DND-41 (cell line): ENCODE measurements at regions not wholly inside any gene's neighbourhood (a gene's known extent, or its start where the extent isn't known, plus 50 kb on each side); places are given as distances from the start of the nearest gene placed in this dataset.

ENCODE experiments used
- ATAC-seq: fragments of 200-7000 bp; cut with Tn5 transposase; 3 replicates; pipeline ENCODE4 v1.9.1; 2021; ENCODE audit warnings: low read depth; ENCODE audit not compliant: insufficient read depth
- DNase-seq: peaks from one replicate; pipeline ENCODE4 v3.0.0-alpha.2; 2020
- H2AFZ ChIP-seq: 2 replicates; pipeline ENCODE4 v1.6.0; 2012; ENCODE audit warnings: low read depth, low read length
- H3K27ac ChIP-seq: 2 replicates; pipeline ENCODE4 v1.5.1; 2012; ENCODE audit warnings: low read length, inconsistent platforms
- H3K27me3 ChIP-seq: fragments of 200-600 bp; sonication (generic); 2 replicates; pipeline ENCODE4 v1.6.0; 2012; ENCODE audit warnings: low read length, mild to moderate bottlenecking, inconsistent platforms; ENCODE audit not compliant: insufficient read depth, poor library complexity
- H3K36me3 ChIP-seq: 2 replicates; pipeline ENCODE4 v1.5.1; 2012; ENCODE audit warnings: low read length, inconsistent platforms; ENCODE audit not compliant: insufficient read depth
- H3K4me1 ChIP-seq: 2 replicates; pipeline ENCODE4 v1.5.1; 2012; ENCODE audit warnings: mild to moderate bottlenecking, low read length; ENCODE audit not compliant: insufficient read depth
- H3K4me2 ChIP-seq: 2 replicates; pipeline ENCODE4 v1.6.0; 2012; ENCODE audit warnings: mild to moderate bottlenecking, moderate library complexity, low read length, inconsistent platforms; ENCODE audit not compliant: insufficient read depth
- H3K4me3 ChIP-seq, 2 experiments: fragments of 200-600 bp in 1 of 2; shearing (Covaris generic) in 1 of 2; 2 replicates each; pipeline ENCODE4 v1.5.1; 2012 to 2016; ENCODE audit warnings: inconsistent platforms in 2 of 2, low read length in 2 of 2, mild to moderate bottlenecking in 2 of 2, low read depth in 1 of 2, moderate library complexity in 1 of 2
- H3K79me2 ChIP-seq: 2 replicates; pipeline ENCODE4 v1.6.0; 2012; ENCODE audit warnings: low read length, inconsistent platforms; ENCODE audit not compliant: insufficient read depth
- H3K9ac ChIP-seq: 2 replicates; pipeline ENCODE4 v1.6.0; 2012; ENCODE audit warnings: low read depth, mild to moderate bottlenecking, inconsistent platforms, low read length, moderate library complexity
- H3K9me3 ChIP-seq: 2 replicates; pipeline ENCODE4 v1.5.1; 2012; ENCODE audit warnings: low read length, moderate library complexity, mild to moderate bottlenecking, inconsistent platforms; ENCODE audit not compliant: insufficient read depth, severe bottlenecking
- H4K20me1 ChIP-seq: 2 replicates; pipeline ENCODE4 v1.6.0; 2012; ENCODE audit warnings: low read length; ENCODE audit not compliant: insufficient read depth
- CTCF ChIP-seq: IDR thresholded peaks from 2 replicates; pipeline ENCODE4 v1.5.1; 2012; ENCODE audit warnings: borderline replicate concordance, low read length, moderate library complexity, mild to moderate bottlenecking; ENCODE audit not compliant: poor library complexity, severe bottlenecking; ENCODE audit errors: extremely low read depth
- EZH2 ChIP-seq: IDR thresholded peaks from 3 replicates; pipeline ENCODE4 v1.6.1; 2012; ENCODE audit warnings: borderline replicate concordance, low read depth, mild to moderate bottlenecking, moderate library complexity, low read length, inconsistent platforms; ENCODE audit not compliant: severe bottlenecking

GRCh38 chr1:38561110-38561509 is 298.5 kb downstream of the RRAGC start:
- no peak overlapping the region for H3K4me3 ChIP-seq
- no peak overlapping the region for H2AFZ ChIP-seq
- no peak for ATAC-seq
- 0 out of 2 replicates have a peak overlapping the region, but pooled peaks have one; percentile 63 for H3K4me2 ChIP-seq
- H4K20me1 ChIP-seq, result peaks cover 70% of the 10 kb centered on the region
- no peak for DNase-seq
- peaks cover 24% of the 10 kb centered on the region for H3K4me1 ChIP-seq
- no peak overlapping the region for H3K27ac ChIP-seq
- TF ChIP-seq EZH2 (no peak), CTCF (no peak)
- H3K9me3 ChIP-seq, result no peaks in the 10 kb centered on the region
- H3K9ac ChIP-seq, result no peak overlapping the region
- H3K27me3 ChIP-seq, result peaks cover 53% of the 10 kb centered on the region
- no peaks in the 10 kb centered on the region for H3K79me2 ChIP-seq
- H3K36me3 ChIP-seq, result no peaks in the 10 kb centered on the region

DNA sequence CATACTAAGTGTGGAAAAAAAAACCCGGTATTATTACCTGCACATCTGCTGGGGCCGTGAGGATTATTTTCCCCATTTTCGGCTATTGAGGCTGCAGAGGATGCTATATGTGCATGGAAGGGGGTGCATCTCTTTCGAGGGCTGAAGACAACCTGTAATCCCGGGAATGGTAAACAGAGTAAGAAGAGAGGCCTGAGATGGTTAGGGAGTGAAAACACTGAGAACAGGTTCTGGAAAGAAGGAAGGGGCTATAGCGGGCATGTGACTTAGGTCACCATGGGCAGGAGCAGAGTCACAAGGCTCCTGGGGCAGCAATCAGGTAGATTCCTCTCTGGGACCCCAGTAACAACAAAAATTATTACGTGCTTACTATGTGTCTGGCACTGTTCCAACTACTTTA is 299.1 kb downstream of the RRAGC start:
- no peak overlapping the region for H3K27ac ChIP-seq
- H3K4me1 ChIP-seq, result peaks cover 24% of the 10 kb centered on the region
- H3K27me3 ChIP-seq, result peaks cover 55% of the 10 kb centered on the region
- no peaks in the 10 kb centered on the region for H3K36me3 ChIP-seq
- no peaks in the 10 kb centered on the region for H3K79me2 ChIP-seq
- TF ChIP-seq EZH2 (no peak), CTCF (no peak)
- H2AFZ ChIP-seq, result no peak overlapping the region
- H3K4me3 ChIP-seq, result peak overlapping the region in 1 of 2 experiments; percentile 45; a peak in 2 of 4 replicates
- ATAC-seq (no peak), DNase-seq (no peak)
- no peaks in the 10 kb centered on the region for H3K9me3 ChIP-seq
- H4K20me1 ChIP-seq, result peaks cover 76% of the 10 kb centered on the region
- peak overlapping the region; percentile 63 for H3K4me2 ChIP-seq
- no peak overlapping the region for H3K9ac ChIP-seq

GRCh38 chr1:38559446-38560165 is 300.0 kb downstream of the RRAGC start:
- Histone ChIP-seq H3K4me3 (peak overlapping the region in 1 of 2 experiments; percentile 45; a peak in 2 of 4 replicates), H3K27ac (no peak overlapping the region), H3K9me3 (no peaks in the 10 kb centered on the region), H3K27me3 (peaks cover 57% of the 10 kb centered on the region), H3K9ac (no peak overlapping the region), H3K4me1 (peaks cover 24% of the 10 kb centered on the region), H3K79me2 (no peaks in the 10 kb centered on the region), H3K36me3 (no peaks in the 10 kb centered on the region), H4K20me1 (peaks cover 70% of the 10 kb centered on the region), H2AFZ (no peak overlapping the region), H3K4me2 (peak overlapping the region; percentile 63)
- peak; percentile 97 for ATAC-seq
- TF ChIP-seq CTCF (no peak), EZH2 (no peak)
- peak; percentile 89 for DNase-seq
